Activated naive CD4-positive, alpha-beta T cell treated with anti-CD3 and anti-CD28 coated beads, Interleukin-2, amount 10 ng/mL, durations not matched to agents 7 days and 5 days (primary cell): ENCODE measurements at regions not wholly inside any gene's neighbourhood (a gene's known extent, or its start where the extent isn't known, plus 50 kb on each side); places are given as distances from the start of the nearest gene placed in this dataset.

Experiments
- CTCF ChIA-PET: fragments of 350-600 bp; sonication (Branson Sonifier 250); formaldehyde crosslinking; loops from one replicate; lab custom pipeline; 2021; ENCODE audit warnings: antibody characterized with exemption; lab: Charles Lee
- DNase-seq: peaks from one replicate; pipeline ENCODE4 v3.0.0-alpha.2; 2020
- H3K27ac Mint-ChIP-seq: one replicate; pipeline ENCODE4 v1.8.0; 2021; ENCODE audit warnings: mild to moderate bottlenecking, moderate library complexity, mixed read lengths
- H3K27me3 Mint-ChIP-seq: one replicate; pipeline ENCODE4 v1.8.0; 2021; ENCODE audit warnings: mild to moderate bottlenecking, mixed read lengths
- H3K36me3 Mint-ChIP-seq: one replicate; pipeline ENCODE4 v1.8.0; 2021; ENCODE audit warnings: mixed read lengths
- H3K4me1 Mint-ChIP-seq: one replicate; pipeline ENCODE4 v1.8.0; 2021; ENCODE audit warnings: mixed read lengths
- H3K4me3 Mint-ChIP-seq: one replicate; pipeline ENCODE4 v1.8.0; 2021; ENCODE audit warnings: mild to moderate bottlenecking, moderate library complexity, mixed read lengths
- H3K9me3 Mint-ChIP-seq: one replicate; pipeline ENCODE4 v1.8.0; 2021; ENCODE audit warnings: mixed read lengths

GRCh38 chr2:49582946-49583345 lies 428.6 kb upstream of the FSHR start:
- DNase-seq: no peak
- H3K9me3 Mint-ChIP-seq: peaks cover 3% of the 10 kb centered on the region
- CTCF ChIA-PET: interaction anchor here (0.9 kb wide), 1 partner anchor 19 kb away, joined by 3 read pairs; no protein-coding TSS in a partner anchor
- no peak overlapping the region for H3K27ac Mint-ChIP-seq
- H3K4me3 Mint-ChIP-seq: no peak overlapping the region
- H3K36me3 Mint-ChIP-seq: no peaks in the 10 kb centered on the region
- H3K27me3 Mint-ChIP-seq: no peaks in the 10 kb centered on the region
- H3K4me1 Mint-ChIP-seq: no peaks in the 10 kb centered on the region

- CTCF ChIA-PET: no interaction called here
- no peak overlapping the region for H3K4me3 Mint-ChIP-seq
- H3K27me3 Mint-ChIP-seq: no peaks in the 10 kb centered on the region
- H3K4me1 Mint-ChIP-seq: no peaks in the 10 kb centered on the region
- no peak overlapping the region for H3K27ac Mint-ChIP-seq
- DNase-seq: no peak
- no peaks in the 10 kb centered on the region for H3K36me3 Mint-ChIP-seq
- H3K9me3 Mint-ChIP-seq: no peaks in the 10 kb centered on the region
Measured at GRCh38 chr2:49577041-49577440, 422.7 kb upstream of the FSHR start.

DNA sequence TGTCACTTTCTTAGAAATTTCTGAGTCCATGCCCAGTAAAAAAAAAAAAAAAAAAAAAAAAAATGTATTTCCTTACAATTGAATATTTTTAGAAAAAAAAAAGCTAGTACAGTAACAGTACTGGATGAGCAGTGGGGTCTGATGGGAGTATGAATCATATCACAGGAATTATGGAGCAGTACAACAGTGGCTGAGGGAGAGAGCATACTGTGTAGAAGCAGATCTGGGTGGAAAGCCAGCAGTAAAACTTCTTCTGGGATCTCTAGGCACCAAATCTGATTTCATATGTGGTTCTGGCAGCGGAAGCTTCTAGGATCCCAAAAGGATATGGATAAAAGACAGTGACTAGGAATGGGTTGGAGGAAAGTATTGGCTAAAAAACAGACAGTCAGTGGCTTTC lies 414.9 kb upstream of the FSHR start:
- peaks cover 4% of the 10 kb centered on the region for H3K9me3 Mint-ChIP-seq
- no peaks in the 10 kb centered on the region for H3K36me3 Mint-ChIP-seq
- no peak overlapping the region for H3K4me3 Mint-ChIP-seq
- CTCF ChIA-PET: no interaction called here
- H3K4me1 Mint-ChIP-seq: no peaks in the 10 kb centered on the region
- no peak for DNase-seq
- no peaks in the 10 kb centered on the region for H3K27me3 Mint-ChIP-seq
- H3K27ac Mint-ChIP-seq: no peak overlapping the region

DNA sequence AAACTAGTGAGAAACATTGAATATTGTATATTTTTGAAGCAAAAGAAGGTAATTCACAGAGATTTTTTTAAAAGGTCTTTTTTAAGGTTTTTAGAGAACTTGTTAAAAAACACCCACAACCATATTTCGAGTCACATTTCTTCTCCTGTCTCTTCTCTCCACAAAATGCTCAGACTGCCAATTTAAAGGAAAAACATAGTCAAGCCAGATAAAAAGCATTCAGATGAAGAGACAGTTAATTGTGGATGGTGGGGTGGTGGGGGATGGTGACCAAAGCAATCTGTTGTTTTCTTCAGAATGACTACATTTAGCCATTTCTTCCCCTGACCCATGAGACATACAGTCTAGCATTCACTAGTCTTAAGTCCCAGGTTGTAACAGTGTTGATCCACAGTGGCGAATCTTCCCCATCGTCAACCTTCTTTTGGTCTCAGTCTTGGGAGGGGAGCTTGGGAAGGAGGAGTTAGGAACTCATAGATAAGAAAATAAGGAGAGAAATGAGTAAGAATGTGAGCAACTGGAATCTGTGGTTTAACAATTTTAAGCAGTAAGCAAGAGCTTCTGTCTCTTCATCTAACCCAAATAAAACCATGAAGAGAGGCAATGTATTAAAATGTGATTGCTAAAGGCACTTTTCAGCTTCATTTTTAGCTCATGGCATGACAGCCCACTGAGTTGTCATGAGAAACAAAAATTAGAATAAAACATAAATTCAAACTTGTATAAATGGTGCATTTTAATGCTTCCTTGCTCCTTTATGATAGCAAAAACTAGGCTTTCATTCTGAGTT lies 413.7 kb upstream of the FSHR start:
- CTCF ChIA-PET: no interaction called here
- Mint-ChIP-seq H3K9me3 (peaks cover 4% of the 10 kb centered on the region), H3K27me3 (no peaks in the 10 kb centered on the region), H3K4me1 (no peaks in the 10 kb centered on the region), H3K27ac (no peak overlapping the region), H3K4me3 (no peak overlapping the region), H3K36me3 (no peaks in the 10 kb centered on the region)
- DNase-seq: no peak

GRCh38 chr2:49567021-49567420 lies 412.7 kb upstream of the FSHR start:
- CTCF ChIA-PET: no interaction called here
- H3K36me3 Mint-ChIP-seq: no peaks in the 10 kb centered on the region
- DNase-seq: no peak
- no peaks in the 10 kb centered on the region for H3K4me1 Mint-ChIP-seq
- peaks cover 4% of the 10 kb centered on the region for H3K9me3 Mint-ChIP-seq
- no peaks in the 10 kb centered on the region for H3K27me3 Mint-ChIP-seq
- H3K27ac Mint-ChIP-seq: no peak overlapping the region
- no peak overlapping the region for H3K4me3 Mint-ChIP-seq

DNA sequence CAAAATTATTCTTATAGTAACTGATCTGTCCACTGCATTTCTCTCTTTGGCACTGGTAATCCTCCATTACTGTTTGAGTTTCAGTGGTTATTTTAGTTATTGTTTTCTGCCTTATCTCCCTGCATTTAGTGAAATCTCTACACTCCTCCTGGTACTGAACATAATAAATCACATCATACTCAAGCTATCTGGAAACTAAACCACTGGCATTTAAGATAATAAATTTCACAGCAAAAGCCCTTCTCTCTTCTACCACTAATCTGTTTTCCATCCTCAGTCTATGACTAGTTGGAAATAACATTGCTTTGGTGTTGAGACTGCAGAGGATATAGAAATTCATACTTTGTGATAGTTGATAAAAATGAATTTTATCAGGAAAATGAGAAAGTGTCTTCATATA lies 399.3 kb upstream of the FSHR start:
- H3K9me3 Mint-ChIP-seq: peaks cover 3% of the 10 kb centered on the region
- H3K4me1 Mint-ChIP-seq: no peaks in the 10 kb centered on the region
- no peaks in the 10 kb centered on the region for H3K36me3 Mint-ChIP-seq
- no peak for DNase-seq
- H3K27ac Mint-ChIP-seq: no peak overlapping the region
- no peak overlapping the region for H3K4me3 Mint-ChIP-seq
- CTCF ChIA-PET: no interaction called here
- no peaks in the 10 kb centered on the region for H3K27me3 Mint-ChIP-seq

DNA sequence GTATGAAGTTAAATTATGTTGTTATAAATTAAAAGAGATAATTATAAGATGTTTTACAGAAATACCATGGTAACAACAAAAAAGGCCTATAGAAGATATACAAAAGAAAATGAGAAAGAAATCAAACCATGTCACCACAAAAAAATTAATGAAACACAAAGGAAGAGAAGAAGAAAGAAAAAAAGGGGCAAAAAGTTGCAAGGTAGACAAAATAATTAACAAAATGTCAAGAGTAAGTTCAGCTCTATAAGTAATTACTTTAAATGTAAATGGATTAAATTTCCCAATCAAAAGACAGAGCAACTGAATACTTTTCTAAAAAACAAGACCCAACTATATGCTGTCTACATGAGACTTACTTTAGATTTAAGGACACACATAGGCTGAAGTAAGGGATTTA lies 378.4 kb upstream of the FSHR start:
- no peak overlapping the region for H3K27ac Mint-ChIP-seq
- no peak for DNase-seq
- H3K27me3 Mint-ChIP-seq: no peaks in the 10 kb centered on the region
- H3K9me3 Mint-ChIP-seq: peaks cover 26% of the 10 kb centered on the region
- no peaks in the 10 kb centered on the region for H3K36me3 Mint-ChIP-seq
- CTCF ChIA-PET: no interaction called here
- no peaks in the 10 kb centered on the region for H3K4me1 Mint-ChIP-seq
- H3K4me3 Mint-ChIP-seq: no peak overlapping the region

- CTCF ChIA-PET: no interaction called here
- Mint-ChIP-seq H3K4me3 (no peak overlapping the region), H3K4me1 (no peaks in the 10 kb centered on the region), H3K9me3 (peaks cover 11% of the 10 kb centered on the region), H3K27ac (no peak overlapping the region), H3K27me3 (no peaks in the 10 kb centered on the region), H3K36me3 (no peaks in the 10 kb centered on the region)
- DNase-seq: no peak
Measured at GRCh38 chr2:49515996-49516782, 361.9 kb upstream of the FSHR start.

DNA sequence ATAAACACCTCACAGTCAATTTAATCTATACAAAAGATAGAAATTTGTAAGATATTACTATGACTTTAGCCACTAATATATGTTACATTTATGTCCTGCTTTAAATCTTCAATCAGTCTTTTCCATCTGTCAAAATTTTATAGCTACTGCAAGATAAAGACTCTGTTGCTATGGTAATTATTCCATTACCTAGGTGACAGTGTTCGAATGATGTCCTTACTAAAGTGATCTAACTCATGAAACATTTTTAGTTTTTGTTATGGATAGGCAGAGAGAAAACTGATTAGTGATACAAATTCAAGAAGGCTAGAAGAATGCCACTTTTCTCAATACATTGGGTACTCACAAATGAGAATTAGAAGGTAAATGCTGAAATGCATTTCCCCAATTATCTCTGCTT lies 359.9 kb upstream of the FSHR start:
- H3K9me3 Mint-ChIP-seq: peaks cover 3% of the 10 kb centered on the region
- H3K36me3 Mint-ChIP-seq: no peaks in the 10 kb centered on the region
- no peak for DNase-seq
- H3K27ac Mint-ChIP-seq: no peak overlapping the region
- no peak overlapping the region for H3K4me3 Mint-ChIP-seq
- H3K27me3 Mint-ChIP-seq: no peaks in the 10 kb centered on the region
- H3K4me1 Mint-ChIP-seq: no peaks in the 10 kb centered on the region
- CTCF ChIA-PET: no interaction called here

GRCh38 chr2:49490710-49491109 lies 336.4 kb upstream of the FSHR start:
- CTCF ChIA-PET: interaction anchor here (1.2 kb wide), 1 partner anchor 890 kb away, joined by 3 read pairs; no protein-coding TSS in a partner anchor
- H3K27me3 Mint-ChIP-seq: no peaks in the 10 kb centered on the region
- H3K27ac Mint-ChIP-seq: no peak overlapping the region
- peaks cover 9% of the 10 kb centered on the region for H3K9me3 Mint-ChIP-seq
- H3K4me1 Mint-ChIP-seq: no peaks in the 10 kb centered on the region
- no peak overlapping the region for H3K4me3 Mint-ChIP-seq
- H3K36me3 Mint-ChIP-seq: no peaks in the 10 kb centered on the region
- peak; percentile 25 for DNase-seq

DNA sequence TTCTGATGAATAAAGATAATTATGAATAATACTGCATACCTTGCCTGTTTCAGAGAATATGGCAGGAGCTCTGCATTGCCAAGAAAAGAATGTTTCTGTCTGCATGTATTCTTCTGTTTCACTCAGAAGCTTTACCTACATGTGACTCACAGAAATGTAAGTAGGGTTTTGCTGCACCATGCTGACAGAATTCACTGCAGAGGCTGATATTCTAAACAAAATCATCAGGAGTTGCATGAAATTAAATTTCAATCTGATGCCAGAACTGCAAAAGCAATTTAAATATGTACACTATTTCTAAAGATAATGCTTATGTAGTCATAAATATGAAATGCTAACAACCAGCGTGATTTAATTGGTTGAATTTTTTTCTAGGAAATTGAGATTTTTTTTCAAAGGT lies 332.8 kb upstream of the FSHR start:
- H3K4me3 Mint-ChIP-seq: no peak overlapping the region
- H3K36me3 Mint-ChIP-seq: no peaks in the 10 kb centered on the region
- no peak for DNase-seq
- CTCF ChIA-PET: no interaction called here
- H3K27ac Mint-ChIP-seq: no peak overlapping the region
- H3K4me1 Mint-ChIP-seq: no peaks in the 10 kb centered on the region
- H3K27me3 Mint-ChIP-seq: no peaks in the 10 kb centered on the region
- H3K9me3 Mint-ChIP-seq: peaks cover 12% of the 10 kb centered on the region

DNA sequence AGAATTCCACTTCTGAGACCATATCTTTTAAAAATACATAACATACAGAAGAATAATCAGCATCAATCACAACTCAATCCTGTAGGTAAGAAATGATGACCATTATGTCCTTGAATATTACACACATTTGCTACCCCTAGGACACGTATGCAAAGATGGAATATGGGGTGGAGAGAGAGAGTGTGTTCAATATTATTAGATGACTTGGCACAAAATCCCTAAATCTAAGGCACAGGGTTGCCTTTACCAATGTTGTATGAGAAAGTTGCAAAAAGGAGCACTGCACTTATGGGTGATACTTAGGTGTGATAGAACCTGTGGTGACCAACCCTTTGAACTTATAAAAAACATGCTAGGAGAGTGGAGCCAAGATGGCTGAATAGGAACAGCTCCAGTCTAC lies 326.2 kb upstream of the FSHR start:
- no peaks in the 10 kb centered on the region for H3K27me3 Mint-ChIP-seq
- H3K9me3 Mint-ChIP-seq: peaks cover 23% of the 10 kb centered on the region
- H3K4me1 Mint-ChIP-seq: no peaks in the 10 kb centered on the region
- H3K4me3 Mint-ChIP-seq: no peak overlapping the region
- H3K36me3 Mint-ChIP-seq: no peaks in the 10 kb centered on the region
- CTCF ChIA-PET: no interaction called here
- no peak overlapping the region for H3K27ac Mint-ChIP-seq
- no peak for DNase-seq

DNA sequence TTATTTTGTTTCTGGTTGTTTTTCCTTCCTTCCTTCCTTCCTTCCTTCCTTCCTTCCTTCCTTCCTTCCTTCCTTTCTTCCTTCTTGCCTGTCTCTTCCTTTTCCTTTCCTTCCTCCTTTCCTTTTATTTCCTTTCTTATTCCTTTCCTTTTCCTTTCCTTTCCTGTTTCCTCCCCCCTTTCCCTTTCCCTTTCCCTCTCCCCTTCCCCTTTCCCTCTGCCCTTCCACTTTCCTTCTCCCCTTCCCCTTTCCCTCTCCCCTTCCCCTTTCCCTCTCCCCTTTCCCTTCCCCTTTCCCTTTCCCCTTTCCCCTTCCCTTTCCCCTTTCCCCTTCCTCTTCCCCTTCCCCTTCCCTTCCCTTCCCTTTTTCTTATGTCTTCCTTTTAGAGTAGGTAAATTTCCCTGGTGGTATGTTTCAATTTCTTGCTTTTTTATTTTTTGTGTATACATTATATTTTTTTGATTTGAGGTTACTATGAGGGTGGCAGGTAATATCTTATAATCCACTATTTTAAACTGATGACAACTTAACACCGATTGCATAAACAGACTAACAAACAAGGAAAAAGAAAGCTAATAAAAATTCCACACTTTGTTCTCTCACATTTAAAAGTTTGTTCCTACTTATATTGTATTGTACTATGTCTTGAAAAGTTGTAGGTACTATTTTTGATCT lies 311.0 kb upstream of the FSHR start:
- H3K4me3 Mint-ChIP-seq: no peak overlapping the region
- peaks cover 15% of the 10 kb centered on the region for H3K9me3 Mint-ChIP-seq
- CTCF ChIA-PET: no interaction called here
- H3K27me3 Mint-ChIP-seq: no peaks in the 10 kb centered on the region
- no peaks in the 10 kb centered on the region for H3K4me1 Mint-ChIP-seq
- H3K36me3 Mint-ChIP-seq: no peaks in the 10 kb centered on the region
- H3K27ac Mint-ChIP-seq: no peak overlapping the region
- no peak for DNase-seq

DNA sequence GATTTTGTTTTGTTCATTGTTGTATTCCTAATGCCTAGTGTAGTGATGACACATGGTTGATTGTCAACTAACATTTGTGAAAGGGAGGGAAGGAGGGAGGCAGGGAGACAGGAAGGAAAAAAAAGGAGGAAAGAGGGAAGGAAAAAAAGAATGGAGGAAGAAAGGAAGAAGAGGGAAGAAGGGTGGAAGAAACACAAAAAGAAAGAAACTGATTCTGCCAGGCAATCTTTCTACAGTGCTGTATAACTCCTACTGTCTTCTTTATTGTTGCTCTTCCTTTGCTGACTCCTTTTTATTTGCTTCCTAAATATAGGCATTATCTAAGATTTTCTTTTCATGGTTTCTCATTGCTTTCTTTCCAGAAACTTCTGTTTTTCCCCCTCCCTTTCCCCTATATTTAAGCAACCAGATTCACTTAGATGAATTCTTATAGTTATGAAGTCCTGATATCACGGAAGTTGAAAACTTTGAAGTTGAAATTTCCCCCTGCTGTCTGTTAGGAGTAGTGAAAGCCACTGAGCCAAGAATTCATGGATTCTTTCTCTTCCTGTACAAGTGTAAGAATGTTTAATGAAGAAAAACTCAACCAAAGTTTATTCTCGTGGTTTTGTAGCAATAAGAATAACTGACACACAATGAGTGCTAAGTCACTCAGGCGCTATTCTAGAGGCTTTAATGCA lies 305.1 kb upstream of the FSHR start:
- Mint-ChIP-seq H3K36me3 (no peaks in the 10 kb centered on the region), H3K4me3 (no peak overlapping the region), H3K9me3 (peaks cover 2% of the 10 kb centered on the region), H3K27ac (no peak overlapping the region), H3K27me3 (no peaks in the 10 kb centered on the region), H3K4me1 (no peaks in the 10 kb centered on the region)
- CTCF ChIA-PET: no interaction called here
- DNase-seq: no peak
